Left renal pelvis (tissue), 4 donors: ENCODE measurements at regions not wholly inside any gene's neighbourhood (a gene's known extent, or its start where the extent isn't known, plus 50 kb on each side); places are given as distances from the start of the nearest gene placed in this dataset.

Experiments
- DNase-seq, 4 donors: peaks; one replicate each; pipeline ENCODE4 v3.0.0-alpha.2; 2013; ENCODE audit warnings: low read depth in 4 of 4, low spot score in 3 of 4

- DNase-seq, result no peak
Observed at GRCh38 chr11:27783701-27784355, 83.6 kb upstream of the BDNF start.

DNA sequence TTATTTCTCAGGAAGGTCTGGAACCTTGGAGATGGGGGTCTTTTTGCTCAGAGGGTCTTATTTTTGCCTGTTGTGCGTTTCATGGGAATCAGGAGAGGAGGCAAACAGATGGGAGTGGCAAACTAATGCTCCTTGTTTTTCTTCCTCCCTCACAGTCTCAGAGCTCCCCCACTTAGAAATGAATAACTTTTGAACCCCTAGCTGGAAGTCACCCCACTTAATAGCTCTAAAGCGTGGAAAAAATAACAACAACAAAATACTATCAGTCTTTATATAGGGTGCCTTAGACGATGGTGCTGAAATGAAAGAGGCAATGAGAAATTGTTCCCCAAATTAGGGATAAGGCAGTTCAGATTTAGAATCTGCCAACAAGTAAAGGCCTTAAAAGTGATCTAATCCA, 76.8 kb upstream of the BDNF start:
- DNase-seq, result no peak

GRCh38 chr11:27773884-27774283, 73.6 kb upstream of the BDNF start:
- no peak for DNase-seq

DNA sequence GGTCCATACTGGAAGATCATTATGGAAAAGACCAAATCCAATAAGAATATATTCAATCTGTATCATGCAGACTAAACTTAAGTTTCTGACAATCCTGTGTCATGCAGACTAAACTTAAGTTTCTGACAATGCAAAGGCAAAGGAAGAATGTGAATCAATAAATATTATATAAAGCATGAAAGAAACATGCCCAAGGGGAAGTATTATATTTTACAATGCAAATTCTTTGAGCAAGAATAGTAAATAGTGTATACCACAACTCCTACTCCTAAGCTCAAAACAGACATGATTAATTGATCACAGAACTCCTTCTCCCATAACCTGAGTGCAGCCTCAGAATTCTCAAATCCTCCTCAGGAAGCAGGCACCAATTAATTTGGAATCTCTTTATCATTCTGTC, 71.3 kb upstream of the BDNF start:
- DNase-seq, result no peak

DNA sequence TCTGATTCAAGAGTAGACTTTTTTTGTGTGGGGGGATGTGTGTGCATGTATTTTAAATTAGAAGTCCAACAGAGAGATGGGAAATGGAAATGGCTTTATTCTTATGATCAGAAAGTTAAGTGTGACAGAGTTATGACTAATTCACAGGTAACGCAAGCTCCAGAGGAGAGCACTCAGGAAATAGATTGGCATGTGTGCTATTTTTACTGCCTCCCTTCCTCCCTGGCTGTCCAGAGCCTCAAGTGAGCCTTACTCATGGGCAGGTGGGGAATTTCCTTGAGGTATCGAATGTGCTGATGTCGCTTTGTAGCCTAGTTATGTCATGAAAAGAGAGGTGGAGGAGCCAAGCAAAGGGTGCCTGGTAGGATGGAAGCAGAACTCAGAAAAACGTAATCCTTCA, 70.3 kb upstream of the BDNF start:
- DNase-seq, result no peak

DNA sequence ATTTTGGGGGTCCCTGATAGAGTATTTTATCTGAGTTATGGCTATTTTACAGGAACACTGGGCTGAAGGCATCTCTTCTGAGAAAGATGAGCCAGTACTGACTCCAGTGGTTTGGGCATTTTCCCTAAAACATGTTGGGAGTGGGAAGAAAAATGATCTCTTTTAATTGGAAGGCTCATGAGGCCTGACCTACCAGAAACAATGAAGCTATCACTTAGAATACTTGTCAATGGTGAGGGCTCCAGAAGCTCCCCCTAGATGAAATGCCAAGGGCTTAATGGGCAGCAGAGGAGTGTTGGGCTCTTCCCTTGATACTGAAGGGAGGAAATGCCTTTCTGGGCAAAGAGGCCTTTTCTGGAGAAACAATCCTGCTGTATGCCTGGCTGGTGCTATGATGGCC, 63.5 kb upstream of the BDNF start:
- no peak for DNase-seq

GRCh38 chr11:27761356-27761755, 61.1 kb upstream of the BDNF start:
- DNase-seq, result no peak

- no peak for DNase-seq
Observed at GRCh38 chr11:27757953-27758352, 57.7 kb upstream of the BDNF start.

DNA sequence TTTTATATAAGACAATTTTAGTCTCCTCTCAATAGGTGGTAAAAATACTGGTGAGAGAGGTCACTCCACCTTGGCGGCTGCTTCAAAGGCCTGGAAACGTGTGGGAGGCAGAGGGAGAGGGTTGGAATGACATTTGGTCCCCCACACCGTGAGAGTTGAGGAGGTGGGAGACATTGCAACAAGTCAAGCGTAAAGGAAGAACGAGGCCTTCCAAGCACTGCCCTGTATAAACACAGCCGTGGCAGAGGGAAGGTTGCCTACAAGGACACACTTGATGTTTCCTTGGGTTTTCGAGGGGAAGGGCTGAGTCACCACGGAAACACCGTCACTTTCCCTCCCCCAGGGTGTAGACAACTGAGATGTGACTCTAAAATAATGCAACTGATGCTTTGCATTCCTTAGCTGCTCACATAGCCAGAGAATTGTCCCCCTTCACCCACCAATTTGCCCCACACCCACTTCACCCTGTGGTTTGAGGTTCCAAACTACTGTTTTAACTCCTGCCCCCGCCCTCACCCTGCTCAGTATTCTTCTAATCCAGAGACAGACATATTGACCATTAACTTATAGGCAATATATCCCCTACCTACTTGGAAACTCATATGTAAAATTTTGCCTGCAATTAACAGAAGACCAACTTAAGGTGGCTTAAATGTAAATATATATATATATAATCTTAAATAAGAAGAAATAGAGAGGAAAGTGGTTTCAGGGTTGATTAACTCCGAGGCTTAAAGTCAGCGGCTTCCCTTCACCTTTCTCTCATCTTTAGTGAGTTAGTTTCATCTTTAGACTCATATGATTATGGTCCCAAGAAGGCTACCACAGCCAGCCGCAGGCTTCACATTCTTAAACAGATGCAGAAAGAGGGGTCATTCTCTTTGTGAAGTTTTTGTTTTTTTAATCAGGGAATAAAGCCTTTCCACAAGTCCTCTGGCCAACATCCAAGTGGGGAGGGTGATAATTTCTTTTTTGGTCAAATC, 54.1 kb upstream of the BDNF start:
- peak; percentile 5 to 25 (median 15) for DNase-seq
